ENCODE measurements at regions not wholly inside any gene's neighbourhood (a gene's known extent, or its start where the extent isn't known, plus 50 kb on each side); places are given as distances from the start of the nearest gene placed in this dataset.
A peak's percentile ranks its signal among the peaks of the same experiment; 100 is the strongest.
"Not testable (repeated sequence)": the region's sequence is repeated elsewhere in the genome, so short reads cannot be mapped to it uniquely, and the experiment has no call there.

DNA sequence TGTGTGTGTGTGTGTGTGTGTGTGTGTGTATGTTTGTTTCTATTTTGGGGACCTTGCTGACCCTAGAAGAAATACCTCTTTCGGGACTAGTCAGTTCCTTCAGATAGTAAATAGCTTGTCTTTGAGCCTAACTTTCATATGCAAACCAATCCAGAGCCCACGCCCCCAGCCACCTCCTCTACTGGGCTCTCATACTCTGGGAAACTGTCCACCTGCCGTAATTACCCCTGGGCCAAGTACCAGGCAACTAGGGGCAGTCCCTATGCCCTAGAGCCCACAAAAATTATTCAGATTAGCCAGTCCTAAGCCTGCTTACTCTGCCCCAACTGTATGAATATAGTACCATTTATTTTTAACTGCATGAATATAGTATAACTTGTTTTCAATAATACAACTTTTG lies 970.4 kb downstream of the EPHA4 start:
- H3K27ac ChIP-seq: no peak overlapping the region
- no peaks in the 10 kb centered on the region for H3K36me3 ChIP-seq (ENCODE audit: low read depth)
- no peaks in the 10 kb centered on the region for H3K9me2 ChIP-seq (ENCODE audit: insufficient read depth)
- WGBS, 2 experiments (ENCODE audit: low coverage in 1 of 2, low lambda C conversion rate in 2 of 2, missing lambda C conversion rate in 2 of 2): 21 to 27% methylated on average over 3 of the region's 3 CpGs
- DNase-seq: no peak
- in situ Hi-C loops (cut with MboI): no loop called here
- H3K4me2 ChIP-seq (ENCODE audit: unreplicated experiment): no peak overlapping the region
- no peaks in the 10 kb centered on the region for H4K20me1 ChIP-seq (ENCODE audit: insufficient read depth)
- no peak overlapping the region for H3K9ac ChIP-seq
- H3K4me1 ChIP-seq (ENCODE audit: insufficient read depth): no peaks in the 10 kb centered on the region
- no peak overlapping the region for H2AFZ ChIP-seq
- no peaks in the 10 kb centered on the region for H3K9me3 ChIP-seq (ENCODE audit: low read depth)
- H3K79me2 ChIP-seq (ENCODE audit: insufficient read depth): no peaks in the 10 kb centered on the region
- no peak overlapping the region for H3K4me3 ChIP-seq
- TF ChIP-seq EZH2 (IDR thresholded peaks at IDR 0.05; ENCODE audit: insufficient read depth, poor library complexity, severe bottlenecking) (no peak), EZH2phosphoT487 (IDR thresholded peaks at IDR 0.05; ENCODE audit: insufficient read depth, low read depth) (no peak)
- H3K27me3 ChIP-seq (replicated peaks; ENCODE audit: insufficient read depth): no peaks in the 10 kb centered on the region
- H3F3A ChIP-seq (ENCODE audit: insufficient read depth): no peaks in the 10 kb centered on the region

DNA sequence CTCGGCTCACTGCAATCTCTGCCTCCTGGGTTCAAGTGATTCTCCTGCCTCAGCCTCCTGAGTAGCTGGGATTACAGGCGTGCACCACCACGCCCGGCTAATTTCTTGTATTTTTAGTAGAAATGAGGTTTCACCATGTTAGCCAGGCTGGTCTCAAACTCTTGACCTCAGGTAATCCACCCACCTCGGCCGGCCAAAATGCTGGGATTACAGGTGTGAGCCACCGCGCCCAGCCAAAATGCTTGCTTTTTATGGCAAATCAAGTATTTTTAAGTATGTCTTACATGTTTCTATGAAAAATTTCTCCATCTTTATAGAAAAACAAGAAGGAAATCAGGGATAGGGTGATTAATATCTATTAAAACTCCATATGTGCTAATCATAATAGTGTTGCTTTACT lies 959.1 kb downstream of the EPHA4 start:
- 79 to 80% methylated on average over 8 of the region's 8 CpGs for WGBS, 2 experiments (ENCODE audit: low coverage in 1 of 2, low lambda C conversion rate in 2 of 2, missing lambda C conversion rate in 2 of 2)
- in situ Hi-C loops (cut with MboI); H3K36me3 ChIP-seq (ENCODE audit: low read depth); H3K27me3 ChIP-seq (replicated peaks; ENCODE audit: insufficient read depth); H3K9ac ChIP-seq; H3K9me2 ChIP-seq (ENCODE audit: insufficient read depth); H3K79me2 ChIP-seq (ENCODE audit: insufficient read depth); H3K4me2 ChIP-seq (ENCODE audit: unreplicated experiment); H3F3A ChIP-seq (ENCODE audit: insufficient read depth); H4K20me1 ChIP-seq (ENCODE audit: insufficient read depth); H2AFZ ChIP-seq; H3K9me3 ChIP-seq (ENCODE audit: low read depth); DNase-seq; H3K4me1 ChIP-seq (ENCODE audit: insufficient read depth); H3K27ac ChIP-seq; H3K4me3 ChIP-seq: not testable (repeated sequence)

DNA sequence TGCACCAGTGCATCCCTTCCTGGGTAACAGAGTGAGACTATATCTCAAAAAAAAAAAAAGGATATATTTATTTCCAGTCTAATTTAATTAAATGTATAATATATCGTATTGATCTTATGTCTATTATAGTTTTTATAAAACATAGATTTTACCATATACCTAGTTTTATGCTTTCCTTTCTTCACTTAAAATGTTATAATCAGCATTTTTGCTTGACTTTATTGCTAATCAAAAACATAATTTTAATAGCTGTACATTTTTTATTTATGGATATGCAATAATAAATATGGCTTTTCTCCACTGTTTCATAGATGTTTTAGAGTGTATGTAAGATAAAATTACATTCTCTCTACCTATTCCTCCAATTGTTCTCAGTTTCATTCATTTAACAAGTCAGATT lies 958.0 kb downstream of the EPHA4 start:
- H3K36me3 ChIP-seq (ENCODE audit: low read depth): no peaks in the 10 kb centered on the region
- DNase-seq: no peak
- no peaks in the 10 kb centered on the region for H3K27me3 ChIP-seq (replicated peaks; ENCODE audit: insufficient read depth)
- no peaks in the 10 kb centered on the region for H3F3A ChIP-seq (ENCODE audit: insufficient read depth)
- no peak overlapping the region for H3K4me3 ChIP-seq
- no peaks in the 10 kb centered on the region for H3K79me2 ChIP-seq (ENCODE audit: insufficient read depth)
- H2AFZ ChIP-seq: no peak overlapping the region
- 27 to 35% methylated on average over 1 of the region's 1 CpG for WGBS, 2 experiments (ENCODE audit: low coverage in 1 of 2, low lambda C conversion rate in 2 of 2, missing lambda C conversion rate in 2 of 2)
- H3K9me3 ChIP-seq (ENCODE audit: low read depth): no peaks in the 10 kb centered on the region
- H3K4me2 ChIP-seq (ENCODE audit: unreplicated experiment): no peak overlapping the region
- no peaks in the 10 kb centered on the region for H3K9me2 ChIP-seq (ENCODE audit: insufficient read depth)
- H3K4me1 ChIP-seq (ENCODE audit: insufficient read depth): no peaks in the 10 kb centered on the region
- no peak overlapping the region for H3K27ac ChIP-seq
- in situ Hi-C loops (cut with MboI): no loop called here
- no peaks in the 10 kb centered on the region for H4K20me1 ChIP-seq (ENCODE audit: insufficient read depth)
- no peak overlapping the region for H3K9ac ChIP-seq
- TF ChIP-seq EZH2phosphoT487 (IDR thresholded peaks at IDR 0.05; ENCODE audit: insufficient read depth, low read depth) (no peak), EZH2 (IDR thresholded peaks at IDR 0.05; ENCODE audit: insufficient read depth, poor library complexity, severe bottlenecking) (no peak)

DNA sequence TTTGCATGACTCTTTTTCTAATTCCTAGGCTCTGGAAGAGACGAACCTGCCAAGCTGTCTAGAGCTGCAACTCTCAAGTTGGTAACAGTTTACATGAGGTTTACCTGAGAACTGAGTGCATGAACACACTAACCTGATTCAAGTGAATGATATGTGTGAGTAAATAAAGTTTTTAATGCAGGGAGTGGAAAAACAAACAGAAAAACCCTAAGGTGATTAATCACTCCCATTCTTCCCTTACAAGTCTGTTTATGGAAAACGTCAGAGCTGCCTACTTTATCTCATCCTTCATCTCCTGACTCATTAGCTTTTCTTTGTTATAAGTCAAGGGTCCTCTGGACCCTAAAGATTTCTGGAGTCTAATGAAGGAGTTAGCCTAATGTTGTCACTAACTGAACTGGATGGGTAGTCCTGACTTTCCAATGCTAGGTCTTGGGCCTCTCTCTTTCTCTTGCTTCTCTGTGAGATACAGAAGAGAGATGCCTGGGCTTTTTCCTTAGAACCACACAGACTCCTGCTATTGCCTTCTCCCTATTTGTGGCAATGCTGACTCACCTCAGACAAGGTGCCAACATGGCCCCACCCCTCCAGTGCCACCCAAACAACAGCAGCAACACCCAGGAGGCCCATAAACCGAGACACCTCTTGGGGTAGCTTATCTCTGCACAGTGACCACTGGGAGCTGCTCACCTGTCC lies 952.4 kb downstream of the EPHA4 start:
- Histone ChIP-seq H3K9ac (no peak overlapping the region), H3K4me3 (no peak overlapping the region), H3K4me2 (ENCODE audit: unreplicated experiment) (no peak overlapping the region), H2AFZ (no peak overlapping the region), H4K20me1 (ENCODE audit: insufficient read depth) (no peaks in the 10 kb centered on the region), H3K79me2 (ENCODE audit: insufficient read depth) (no peaks in the 10 kb centered on the region), H3K9me2 (ENCODE audit: insufficient read depth) (no peaks in the 10 kb centered on the region), H3K27me3 (replicated peaks; ENCODE audit: insufficient read depth) (no peaks in the 10 kb centered on the region), H3K4me1 (ENCODE audit: insufficient read depth) (no peaks in the 10 kb centered on the region), H3K36me3 (ENCODE audit: low read depth) (no peaks in the 10 kb centered on the region), H3K27ac (no peak overlapping the region), H3F3A (ENCODE audit: insufficient read depth) (no peaks in the 10 kb centered on the region), H3K9me3 (ENCODE audit: low read depth) (no peaks in the 10 kb centered on the region)
- DNase-seq: peak; percentile 16
- TF ChIP-seq EZH2phosphoT487 (IDR thresholded peaks at IDR 0.05; ENCODE audit: insufficient read depth, low read depth) (no peak), EZH2 (IDR thresholded peaks at IDR 0.05; ENCODE audit: insufficient read depth, poor library complexity, severe bottlenecking) (no peak)
- 43 to 53% methylated on average over 3 of the region's 3 CpGs for WGBS, 2 experiments (ENCODE audit: low coverage in 1 of 2, low lambda C conversion rate in 2 of 2, missing lambda C conversion rate in 2 of 2)
- in situ Hi-C loops (cut with MboI): no loop called here

DNA sequence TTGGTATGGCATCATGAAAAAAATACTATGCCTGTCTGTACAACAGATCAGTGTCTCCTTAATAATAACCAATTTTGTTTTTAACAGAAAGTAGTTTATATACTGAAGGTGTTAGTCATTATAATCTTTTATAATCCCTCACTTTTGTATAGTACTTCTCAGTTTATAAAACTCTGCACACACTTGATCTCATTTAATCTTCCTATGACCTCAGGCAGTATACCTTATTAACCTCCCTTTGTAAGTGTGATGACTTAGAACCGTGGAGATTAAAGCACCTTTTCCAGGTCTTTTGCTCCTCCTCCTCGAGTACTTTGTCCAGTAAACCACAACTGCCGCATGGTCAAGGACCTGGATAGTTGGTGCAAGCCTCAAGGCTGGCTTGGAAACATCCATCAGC lies 945.5 kb downstream of the EPHA4 start:
- 42 to 52% methylated on average over 3 of the region's 3 CpGs for WGBS, 2 experiments (ENCODE audit: low coverage in 1 of 2, low lambda C conversion rate in 2 of 2, missing lambda C conversion rate in 2 of 2)
- Histone ChIP-seq H3K4me2 (ENCODE audit: unreplicated experiment) (no peak overlapping the region), H3K36me3 (ENCODE audit: low read depth) (no peaks in the 10 kb centered on the region), H3K79me2 (ENCODE audit: insufficient read depth) (no peaks in the 10 kb centered on the region), H3K27me3 (replicated peaks; ENCODE audit: insufficient read depth) (no peaks in the 10 kb centered on the region), H2AFZ (no peak overlapping the region), H3F3A (ENCODE audit: insufficient read depth) (no peaks in the 10 kb centered on the region), H3K9me2 (ENCODE audit: insufficient read depth) (no peaks in the 10 kb centered on the region), H3K4me1 (ENCODE audit: insufficient read depth) (no peaks in the 10 kb centered on the region), H3K9me3 (ENCODE audit: low read depth) (no peaks in the 10 kb centered on the region), H3K27ac (no peak overlapping the region), H3K4me3 (no peak overlapping the region), H3K9ac (no peak overlapping the region), H4K20me1 (ENCODE audit: insufficient read depth) (no peaks in the 10 kb centered on the region)
- DNase-seq: no peak
- in situ Hi-C loops (cut with MboI): no loop called here
- TF ChIP-seq EZH2phosphoT487 (IDR thresholded peaks at IDR 0.05; ENCODE audit: insufficient read depth, low read depth) (no peak), EZH2 (IDR thresholded peaks at IDR 0.05; ENCODE audit: insufficient read depth, poor library complexity, severe bottlenecking) (no peak)
